Sigmoid colon (tissue), 6 donors: ENCODE measurements at regions not wholly inside any gene's neighbourhood (a gene's known extent, or its start where the extent isn't known, plus 50 kb on each side); places are given as distances from the start of the nearest gene placed in this dataset.

Source experiments
- DNase-seq: peaks from one replicate; pipeline ENCODE4 v3.0.0-alpha.2; 2019
- H3K27ac ChIP-seq, 4 donors: fragments of 200-600 bp; sonication (generic); one replicate each; pipeline ENCODE4 v1.5.1; 2016 to 2019; ENCODE audit warnings: mild to moderate bottlenecking in 1 of 4
- H3K27me3 ChIP-seq, 3 donors: fragments of 200-600 bp; sonication (generic); one replicate each; pipeline ENCODE4 v1.5.1; 2019; ENCODE audit warnings: mild to moderate bottlenecking in 1 of 3
- H3K36me3 ChIP-seq, 4 donors: fragments of 200-600 bp; sonication (generic); one replicate each; pipeline ENCODE4 v1.5.1; 2016 to 2019
- H3K4me1 ChIP-seq, 4 donors: fragments of 200-600 bp; sonication (generic); one replicate each; pipeline ENCODE4 v1.5.1; 2017 to 2019
- H3K4me3 ChIP-seq, 4 donors: fragments of 200-600 bp; sonication (generic); one replicate each; pipeline ENCODE4 v1.5.1; 2017 to 2019; ENCODE audit warnings: mild to moderate bottlenecking in 2 of 4, moderate library complexity in 1 of 4
- H3K9me3 ChIP-seq, 4 donors: fragments of 200-600 bp in 3 of 4; sonication (generic) in 3 of 4; one replicate each; pipeline versions ENCODE4 v1.5.1 to v1.6.1; 2013 to 2019
- EP300 ChIP-seq, 4 donors: sonication (generic); formaldehyde crosslinking; IDR thresholded peaks; one replicate each; pipeline ENCODE4 v1.6.1; 2017; ENCODE audit warnings: antibody characterized with exemption in 4 of 4
- POLR2A ChIP-seq, 2 donors: fragments of 450-650 bp; IDR thresholded peaks; one replicate each; pipeline ENCODE4 v1.6.1; 2016; ENCODE audit warnings: antibody characterized with exemption in 2 of 2, mild to moderate bottlenecking in 2 of 2, moderate library complexity in 2 of 2
- POLR2AphosphoS5 ChIP-seq, 4 donors: sonication (generic); formaldehyde crosslinking; IDR thresholded peaks; one replicate each; pipeline ENCODE4 v1.6.1; 2017; ENCODE audit warnings: antibody characterized with exemption in 4 of 4
- WGBS, 2 donors: extraction: QIAGEN DNeasy Blood & Tissue Kit; methylation state at CpG; one replicate each; pipeline ENCODE4 v1.1.7; 2013; 5-methylcytosine and 5-hydroxymethylcytosine counted together
- intact Hi-C: fragments of 100-400 bp; cut with DNase I; formaldehyde crosslinking; loops from one replicate; pipeline ENCODE4 v1.15.1; 2023
- TF ChIP-seq, protein P1 (sequence below), 4 experiments: fragments of 450-650 bp in 3 of 4; fragments of 200-600 bp in 1 of 4; IDR thresholded peaks; one replicate each; pipeline ENCODE4 v1.5.1; 2016 to 2019; ENCODE audit warnings: antibody characterized with exemption in 4 of 4, mild to moderate bottlenecking in 3 of 4, moderate library complexity in 2 of 4
- donor health status: healthy with polysubstance abuse.
- donor health status: healthy.

DNA sequence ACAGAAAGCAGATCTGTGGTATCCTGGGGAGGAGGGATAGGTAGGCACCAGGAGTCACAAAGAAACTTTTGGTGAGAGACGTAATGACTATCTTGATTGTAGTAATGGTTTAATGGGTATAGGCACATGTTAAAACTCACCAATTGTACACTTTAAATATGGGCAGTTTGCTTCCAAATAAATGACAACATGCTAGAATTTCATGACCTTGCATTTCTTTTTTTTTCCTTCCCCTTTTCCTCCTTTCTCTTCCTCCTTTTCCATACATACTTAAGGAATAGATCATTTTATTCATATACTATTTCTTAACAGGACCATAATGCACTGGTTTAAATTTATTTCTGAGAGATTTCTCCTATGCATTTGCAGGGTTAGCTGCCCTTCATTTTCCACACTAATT, 341.8 kb downstream of the TMEM182 start:
- no peak overlapping the region for H3K27ac ChIP-seq
- no peaks in the 10 kb centered on the region for H3K9me3 ChIP-seq
- no peaks in the 10 kb centered on the region for H3K27me3 ChIP-seq
- no peak for DNase-seq
- intact Hi-C loops, result no loop called here
- TF ChIP-seq, protein P1, sequence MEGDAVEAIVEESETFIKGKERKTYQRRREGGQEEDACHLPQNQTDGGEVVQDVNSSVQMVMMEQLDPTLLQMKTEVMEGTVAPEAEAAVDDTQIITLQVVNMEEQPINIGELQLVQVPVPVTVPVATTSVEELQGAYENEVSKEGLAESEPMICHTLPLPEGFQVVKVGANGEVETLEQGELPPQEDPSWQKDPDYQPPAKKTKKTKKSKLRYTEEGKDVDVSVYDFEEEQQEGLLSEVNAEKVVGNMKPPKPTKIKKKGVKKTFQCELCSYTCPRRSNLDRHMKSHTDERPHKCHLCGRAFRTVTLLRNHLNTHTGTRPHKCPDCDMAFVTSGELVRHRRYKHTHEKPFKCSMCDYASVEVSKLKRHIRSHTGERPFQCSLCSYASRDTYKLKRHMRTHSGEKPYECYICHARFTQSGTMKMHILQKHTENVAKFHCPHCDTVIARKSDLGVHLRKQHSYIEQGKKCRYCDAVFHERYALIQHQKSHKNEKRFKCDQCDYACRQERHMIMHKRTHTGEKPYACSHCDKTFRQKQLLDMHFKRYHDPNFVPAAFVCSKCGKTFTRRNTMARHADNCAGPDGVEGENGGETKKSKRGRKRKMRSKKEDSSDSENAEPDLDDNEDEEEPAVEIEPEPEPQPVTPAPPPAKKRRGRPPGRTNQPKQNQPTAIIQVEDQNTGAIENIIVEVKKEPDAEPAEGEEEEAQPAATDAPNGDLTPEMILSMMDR (IDR thresholded peaks at IDR 0.05), result no peak
- TF ChIP-seq EP300 (IDR thresholded peaks at IDR 0.05) (no peak), POLR2A (IDR thresholded peaks at IDR 0.05) (no peak), POLR2AphosphoS5 (IDR thresholded peaks at IDR 0.05) (no peak)
- H3K36me3 ChIP-seq, result no peaks in the 10 kb centered on the region
- no peak overlapping the region for H3K4me3 ChIP-seq
- WGBS, 2 donors, result 73 to 87% methylated on average over 1 of the region's 1 CpG
- H3K4me1 ChIP-seq, result no peaks in the 10 kb centered on the region

DNA sequence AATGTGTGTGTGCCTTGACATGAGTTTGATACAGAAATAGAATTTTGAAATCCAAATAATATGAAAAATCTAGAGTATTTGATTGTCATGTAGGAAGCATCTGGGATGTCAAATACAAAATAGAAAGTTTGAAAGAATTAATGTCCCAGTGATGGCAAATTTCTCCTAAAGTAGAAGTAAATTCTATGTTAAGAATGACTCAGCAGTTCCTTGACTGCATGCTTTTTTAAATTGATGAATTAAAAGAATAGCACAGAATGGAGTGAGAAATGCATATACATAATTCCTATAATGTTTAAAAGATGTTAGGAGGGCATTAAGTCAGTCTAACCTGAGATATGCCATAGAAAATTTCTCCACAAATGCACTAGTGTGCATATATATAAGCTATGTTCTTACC, 357.5 kb downstream of the TMEM182 start:
- intact Hi-C loops, result no loop called here
- Histone ChIP-seq H3K27me3 (no peaks in the 10 kb centered on the region), H3K27ac (no peak overlapping the region), H3K4me1 (no peaks in the 10 kb centered on the region), H3K4me3 (no peak overlapping the region), H3K36me3 (no peaks in the 10 kb centered on the region), H3K9me3 (no peaks in the 10 kb centered on the region)
- no peak for DNase-seq
- no peak for TF ChIP-seq EP300 (IDR thresholded peaks at IDR 0.05)
- TF ChIP-seq, protein P1 (IDR thresholded peaks at IDR 0.05), result no peak
- TF ChIP-seq POLR2A (IDR thresholded peaks at IDR 0.05), result no peak
- no peak for TF ChIP-seq POLR2AphosphoS5 (IDR thresholded peaks at IDR 0.05)

DNA sequence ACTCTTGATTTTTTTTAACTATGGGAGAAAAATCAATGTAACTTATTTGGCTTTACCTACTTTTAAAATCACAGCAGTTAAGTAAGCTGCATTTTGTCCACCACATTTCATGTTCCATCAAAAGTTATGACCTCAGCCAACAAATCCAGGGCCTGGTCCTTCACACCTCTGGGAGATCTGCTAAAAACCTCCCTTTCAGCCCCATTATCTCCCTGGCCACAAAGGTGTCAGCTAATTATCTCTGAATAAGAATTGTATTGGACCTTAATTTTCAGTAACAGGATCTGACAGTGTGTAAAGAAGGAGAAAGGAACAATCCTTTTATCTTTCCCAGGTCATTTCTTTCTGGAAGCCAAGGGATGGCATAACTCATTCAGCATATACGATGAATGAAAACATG, 359.3 kb downstream of the TMEM182 start:
- no peak overlapping the region for H3K4me3 ChIP-seq
- TF ChIP-seq POLR2AphosphoS5 (IDR thresholded peaks at IDR 0.05), result no peak
- TF ChIP-seq, protein P1 (IDR thresholded peaks at IDR 0.05), result no peak
- H3K27ac ChIP-seq, result no peak overlapping the region
- intact Hi-C loops, result no loop called here
- 78 to 87% methylated on average over 1 of the region's 1 CpG for WGBS, 2 donors
- H3K4me1 ChIP-seq, result no peaks in the 10 kb centered on the region
- H3K36me3 ChIP-seq, result no peaks in the 10 kb centered on the region
- no peaks in the 10 kb centered on the region for H3K9me3 ChIP-seq
- H3K27me3 ChIP-seq, result no peaks in the 10 kb centered on the region
- DNase-seq, result no peak

DNA sequence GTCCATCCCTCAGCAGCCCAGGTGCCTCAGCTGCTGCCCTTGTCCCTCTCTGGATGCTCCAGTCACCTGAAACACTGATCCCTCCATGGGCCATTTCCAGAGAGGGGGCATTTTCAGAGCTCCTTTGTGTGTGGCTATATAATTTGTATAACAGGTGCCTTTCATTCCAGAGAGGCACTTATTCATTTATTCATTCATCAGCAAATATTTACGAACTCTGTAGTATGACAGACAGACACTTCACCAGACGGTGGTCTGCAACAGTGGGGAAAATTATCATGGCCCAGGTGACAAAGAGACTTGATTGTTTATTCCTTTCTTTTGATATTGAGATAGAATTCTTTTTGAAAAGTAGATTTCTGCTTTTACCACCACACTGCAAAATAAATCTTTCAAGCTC, 361.7 kb downstream of the TMEM182 start:
- no peak overlapping the region for H3K27ac ChIP-seq
- H3K27me3 ChIP-seq, result no peaks in the 10 kb centered on the region
- intact Hi-C loops, result no loop called here
- H3K4me3 ChIP-seq, result no peak overlapping the region
- H3K4me1 ChIP-seq, result no peaks in the 10 kb centered on the region
- H3K9me3 ChIP-seq, result no peaks in the 10 kb centered on the region
- no peaks in the 10 kb centered on the region for H3K36me3 ChIP-seq
- TF ChIP-seq, protein P1 (IDR thresholded peaks at IDR 0.05), result no peak
- TF ChIP-seq POLR2AphosphoS5 (IDR thresholded peaks at IDR 0.05) (no peak), EP300 (IDR thresholded peaks at IDR 0.05) (no peak), POLR2A (IDR thresholded peaks at IDR 0.05) (no peak)
- no peak for DNase-seq
- WGBS, 2 donors, result 80 to 83% methylated on average over 2 of the region's 2 CpGs

DNA sequence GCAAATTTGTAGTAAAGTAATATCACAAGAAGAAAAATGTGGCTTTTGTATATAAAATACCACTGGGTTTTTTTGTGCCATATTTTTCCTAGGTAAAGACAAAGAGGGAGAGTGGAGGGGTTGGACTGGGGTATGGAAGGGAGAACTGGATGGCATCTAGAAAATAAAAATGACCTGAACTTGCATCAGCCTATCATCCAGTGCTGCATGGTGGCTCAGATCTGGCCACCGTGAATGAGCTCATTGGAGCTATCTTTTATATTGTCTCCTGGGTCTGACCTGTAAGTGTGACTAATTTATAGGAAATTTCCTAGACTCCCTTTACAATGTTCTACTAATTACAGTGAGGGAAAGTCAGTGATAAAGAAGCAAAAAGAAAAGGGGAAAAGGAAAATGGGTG, 369.0 kb downstream of the TMEM182 start:
- H3K9me3 ChIP-seq, result no peaks in the 10 kb centered on the region
- WGBS, 2 donors, result 86 to 98% methylated on average over 1 of the region's 1 CpG
- H3K36me3 ChIP-seq, result no peaks in the 10 kb centered on the region
- H3K4me3 ChIP-seq, result no peak overlapping the region
- intact Hi-C loops, result no loop called here
- no peak for DNase-seq
- H3K4me1 ChIP-seq, result no peaks in the 10 kb centered on the region
- no peak for TF ChIP-seq EP300 (IDR thresholded peaks at IDR 0.05)
- TF ChIP-seq POLR2AphosphoS5 (IDR thresholded peaks at IDR 0.05), result no peak
- TF ChIP-seq, protein P1 (IDR thresholded peaks at IDR 0.05), result no peak
- TF ChIP-seq POLR2A (IDR thresholded peaks at IDR 0.05), result no peak
- H3K27me3 ChIP-seq, result no peaks in the 10 kb centered on the region
- H3K27ac ChIP-seq, result no peak overlapping the region
